ENCODE measurements at regions not wholly inside any gene's neighbourhood (a gene's known extent, or its start where the extent isn't known, plus 50 kb on each side); places are given as distances from the start of the nearest gene placed in this dataset.

- H3K4me3 ChIP-seq: no peak overlapping the region
- no peaks in the 10 kb centered on the region for H3K36me3 ChIP-seq
- H3K4me1 ChIP-seq: no peaks in the 10 kb centered on the region
- H3K27ac ChIP-seq: no peak overlapping the region
- H3K9me3 ChIP-seq: no peaks in the 10 kb centered on the region
- 84 to 87% (median 86%) methylated on average over 2 of the region's 2 CpGs for WGBS, 5 donors
- H3K27me3 ChIP-seq: no peaks in the 10 kb centered on the region
- no peak for DNase-seq
- TF ChIP-seq POLR2AphosphoS5 (IDR thresholded peaks at IDR 0.05) (no peak), POLR2A (IDR thresholded peaks at IDR 0.05) (no peak), CTCF (IDR thresholded peaks at IDR 0.05) (no peak), EP300 (IDR thresholded peaks at IDR 0.05) (no peak)
- intact Hi-C loops (cut with DNase I; ENCODE audit: low total_unique reads): no loop called here
Observed at GRCh38 chr18:25786758-25787157, 303.7 kb downstream of the SS18 start.

GRCh38 chr18:25780105-25780504, 310.3 kb downstream of the SS18 start:
- intact Hi-C loops (cut with DNase I; ENCODE audit: low total_unique reads): no loop called here
- TF ChIP-seq EP300 (IDR thresholded peaks at IDR 0.05): no peak
- no peak for TF ChIP-seq POLR2AphosphoS5 (IDR thresholded peaks at IDR 0.05)
- TF ChIP-seq CTCF (IDR thresholded peaks at IDR 0.05): no peak
- no peak for TF ChIP-seq POLR2A (IDR thresholded peaks at IDR 0.05)
- WGBS, 5 donors: 77 to 85% (median 84%) methylated on average over 7 of the region's 7 CpGs

GRCh38 chr18:25771796-25772195, 318.6 kb downstream of the SS18 start:
- H3K27ac ChIP-seq: no peak overlapping the region
- intact Hi-C loops (cut with DNase I; ENCODE audit: low total_unique reads): no loop called here
- 85 to 94% (median 90%) methylated on average over 3 of the region's 3 CpGs for WGBS, 5 donors
- H3K36me3 ChIP-seq: no peaks in the 10 kb centered on the region
- DNase-seq: no peak
- no peak overlapping the region for H3K4me3 ChIP-seq
- H3K9me3 ChIP-seq: peaks cover 0 to 7% (median 5%) of the 10 kb centered on the region in 4 donors
- TF ChIP-seq POLR2AphosphoS5 (IDR thresholded peaks at IDR 0.05) (no peak), POLR2A (IDR thresholded peaks at IDR 0.05) (no peak), EP300 (IDR thresholded peaks at IDR 0.05) (no peak), CTCF (IDR thresholded peaks at IDR 0.05) (no peak)
- no peaks in the 10 kb centered on the region for H3K27me3 ChIP-seq
- H3K4me1 ChIP-seq: no peaks in the 10 kb centered on the region

More at GRCh38 chr18:25780105-25780504, 310.3 kb downstream of the SS18 start:
- Histone ChIP-seq H3K36me3 (no peaks in the 10 kb centered on the region), H3K27me3 (no peaks in the 10 kb centered on the region), H3K4me3 (no peak overlapping the region), H3K4me1 (no peaks in the 10 kb centered on the region), H3K27ac (no peak overlapping the region), H3K9me3 (no peaks in the 10 kb centered on the region)
- no peak for DNase-seq

- intact Hi-C loops (cut with DNase I; ENCODE audit: low total_unique reads): no loop called here
- TF ChIP-seq POLR2AphosphoS5 (IDR thresholded peaks at IDR 0.05): no peak
- no peak for TF ChIP-seq EP300 (IDR thresholded peaks at IDR 0.05)
- TF ChIP-seq POLR2A (IDR thresholded peaks at IDR 0.05): no peak
- TF ChIP-seq CTCF (IDR thresholded peaks at IDR 0.05): no peak
- no peaks in the 10 kb centered on the region for H3K36me3 ChIP-seq
- no peak overlapping the region for H3K27ac ChIP-seq
- H3K4me1 ChIP-seq: no peaks in the 10 kb centered on the region
- peaks cover 0 to 7% (median 5%) of the 10 kb centered on the region in 4 donors for H3K9me3 ChIP-seq
- WGBS, 5 donors: 71 to 86% (median 78%) methylated on average over 4 of the region's 4 CpGs
- no peak for DNase-seq
- no peak overlapping the region for H3K4me3 ChIP-seq
- no peaks in the 10 kb centered on the region for H3K27me3 ChIP-seq
Observed at GRCh38 chr18:25764777-25765176, 325.6 kb downstream of the SS18 start.
